ENCODE measurements at regions not wholly inside any gene's neighbourhood (a gene's known extent, or its start where the extent isn't known, plus 50 kb on each side); places are given as distances from the start of the nearest gene placed in this dataset.

DNA sequence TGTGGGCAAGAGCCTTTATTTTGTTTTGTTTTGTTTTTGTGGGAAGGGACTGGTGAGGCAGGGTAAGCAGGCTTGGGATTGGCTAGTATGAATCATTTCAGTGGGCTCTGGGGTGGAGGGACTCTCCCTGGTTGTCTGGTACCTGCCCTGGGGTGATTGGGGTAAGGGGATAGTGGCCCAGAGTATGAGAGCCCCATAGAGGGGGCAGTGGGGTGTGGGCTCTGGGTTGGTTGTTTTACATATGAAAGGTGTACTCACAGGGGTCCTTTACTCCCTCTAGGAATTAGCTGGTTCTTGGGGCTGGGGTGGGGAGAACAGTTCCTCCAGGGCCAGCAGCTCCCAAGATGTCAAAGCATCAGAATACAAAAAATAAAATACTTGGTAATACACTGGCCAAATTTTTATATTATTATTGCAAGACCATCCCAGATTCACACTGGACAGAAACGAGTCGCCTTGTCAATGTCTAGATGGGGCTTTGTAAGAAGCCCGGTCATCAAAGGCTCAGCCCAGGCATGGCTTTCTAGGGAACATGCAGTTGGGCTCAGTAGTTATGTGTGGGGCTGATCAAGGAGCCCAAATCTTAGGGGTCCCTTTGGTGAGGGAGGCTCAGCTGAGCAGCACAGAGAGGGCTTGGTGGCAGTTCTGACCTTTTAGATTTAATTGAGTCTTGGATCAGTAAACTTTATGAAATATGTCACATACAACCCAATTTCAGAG lies 190.5 kb downstream of the NXNL2 start:
- H3K4me2 ChIP-seq: no peak overlapping the region
- no peak overlapping the region for H3K9ac ChIP-seq
- TF ChIP-seq, protein P1, sequence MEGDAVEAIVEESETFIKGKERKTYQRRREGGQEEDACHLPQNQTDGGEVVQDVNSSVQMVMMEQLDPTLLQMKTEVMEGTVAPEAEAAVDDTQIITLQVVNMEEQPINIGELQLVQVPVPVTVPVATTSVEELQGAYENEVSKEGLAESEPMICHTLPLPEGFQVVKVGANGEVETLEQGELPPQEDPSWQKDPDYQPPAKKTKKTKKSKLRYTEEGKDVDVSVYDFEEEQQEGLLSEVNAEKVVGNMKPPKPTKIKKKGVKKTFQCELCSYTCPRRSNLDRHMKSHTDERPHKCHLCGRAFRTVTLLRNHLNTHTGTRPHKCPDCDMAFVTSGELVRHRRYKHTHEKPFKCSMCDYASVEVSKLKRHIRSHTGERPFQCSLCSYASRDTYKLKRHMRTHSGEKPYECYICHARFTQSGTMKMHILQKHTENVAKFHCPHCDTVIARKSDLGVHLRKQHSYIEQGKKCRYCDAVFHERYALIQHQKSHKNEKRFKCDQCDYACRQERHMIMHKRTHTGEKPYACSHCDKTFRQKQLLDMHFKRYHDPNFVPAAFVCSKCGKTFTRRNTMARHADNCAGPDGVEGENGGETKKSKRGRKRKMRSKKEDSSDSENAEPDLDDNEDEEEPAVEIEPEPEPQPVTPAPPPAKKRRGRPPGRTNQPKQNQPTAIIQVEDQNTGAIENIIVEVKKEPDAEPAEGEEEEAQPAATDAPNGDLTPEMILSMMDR (conservative IDR thresholded peaks at IDR 0.05; ENCODE audit: low read depth, low read length): no peak
- no peak overlapping the region for H3K4me3 ChIP-seq (IDR thresholded peaks at IDR 0.05; ENCODE audit: insufficient read depth, low read depth, low read length)
- no peaks in the 10 kb centered on the region for H3K79me2 ChIP-seq (ENCODE audit: insufficient read depth, low read depth)
- no peak overlapping the region for H3K27ac ChIP-seq
- H3K4me1 ChIP-seq (ENCODE audit: low read depth, poor library complexity, severe bottlenecking): no peaks in the 10 kb centered on the region
- no peaks in the 10 kb centered on the region for H3K36me3 ChIP-seq (ENCODE audit: insufficient read depth)
- no peaks in the 10 kb centered on the region for H4K20me1 ChIP-seq (ENCODE audit: insufficient read depth)
- no peak overlapping the region for H2AFZ ChIP-seq (ENCODE audit: low read depth)
- H3K27me3 ChIP-seq (ENCODE audit: insufficient read depth, low read depth): no peaks in the 10 kb centered on the region

GRCh38 chr9:88726803-88727202 lies 191.8 kb downstream of the NXNL2 start:
- Histone ChIP-seq H3K79me2 (ENCODE audit: insufficient read depth, low read depth) (no peaks in the 10 kb centered on the region), H3K27me3 (ENCODE audit: insufficient read depth, low read depth) (no peaks in the 10 kb centered on the region), H3K9ac (no peak overlapping the region), H3K4me2 (no peak overlapping the region), H3K27ac (no peak overlapping the region), H3K36me3 (ENCODE audit: insufficient read depth) (no peaks in the 10 kb centered on the region), H2AFZ (ENCODE audit: low read depth) (no peak overlapping the region), H4K20me1 (ENCODE audit: insufficient read depth) (no peaks in the 10 kb centered on the region), H3K4me1 (ENCODE audit: low read depth, poor library complexity, severe bottlenecking) (no peaks in the 10 kb centered on the region), H3K4me3 (IDR thresholded peaks at IDR 0.05; ENCODE audit: insufficient read depth, low read depth, low read length) (no peak overlapping the region)
- TF ChIP-seq, protein P1 (conservative IDR thresholded peaks at IDR 0.05; ENCODE audit: low read depth, low read length): no peak

DNA sequence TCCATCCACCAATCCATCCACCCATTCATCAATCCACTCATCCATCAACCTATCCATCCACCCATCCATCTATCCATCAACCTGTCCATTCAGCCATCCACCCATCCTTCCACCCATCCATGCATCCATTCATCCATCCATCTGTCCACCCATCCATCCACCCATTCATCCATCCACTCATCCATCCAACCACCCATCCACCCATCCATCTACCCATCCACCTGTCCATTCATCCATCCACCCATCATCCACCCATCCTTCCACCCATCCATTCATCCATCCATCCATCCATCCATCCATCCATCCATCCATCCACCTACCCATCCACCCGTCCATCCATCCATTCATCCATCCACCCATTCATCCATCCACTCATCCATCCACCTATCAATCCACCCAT lies 195.8 kb downstream of the NXNL2 start:
- Histone ChIP-seq H3K27me3 (ENCODE audit: insufficient read depth, low read depth) (no peaks in the 10 kb centered on the region), H3K36me3 (ENCODE audit: insufficient read depth) (no peaks in the 10 kb centered on the region), H3K27ac (no peak overlapping the region), H2AFZ (ENCODE audit: low read depth) (no peak overlapping the region), H3K4me2 (no peak overlapping the region), H4K20me1 (ENCODE audit: insufficient read depth) (no peaks in the 10 kb centered on the region), H3K79me2 (ENCODE audit: insufficient read depth, low read depth) (no peaks in the 10 kb centered on the region), H3K4me3 (IDR thresholded peaks at IDR 0.05; ENCODE audit: insufficient read depth, low read depth, low read length) (no peak overlapping the region), H3K9ac (no peak overlapping the region), H3K4me1 (ENCODE audit: low read depth, poor library complexity, severe bottlenecking) (no peaks in the 10 kb centered on the region)
- TF ChIP-seq, protein P1 (conservative IDR thresholded peaks at IDR 0.05; ENCODE audit: low read depth, low read length): no peak

DNA sequence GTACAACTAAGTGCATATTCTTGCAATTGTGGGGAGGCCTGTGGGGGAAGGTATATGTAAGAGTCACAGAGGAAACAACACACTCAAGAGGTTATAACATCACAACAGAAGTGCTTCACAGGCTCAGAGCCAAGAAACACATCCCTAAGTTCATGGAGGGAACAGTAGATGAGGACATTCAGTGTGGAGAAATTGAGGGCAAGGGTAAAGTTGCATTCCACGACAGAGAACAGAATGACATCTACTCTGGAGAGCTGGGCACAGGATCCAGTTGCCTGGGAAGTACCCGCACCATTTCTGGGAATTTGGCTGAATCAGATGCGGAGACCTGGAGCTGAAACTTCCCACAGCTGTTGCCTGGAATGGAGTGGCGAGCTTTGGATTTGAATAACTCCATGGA lies 197.2 kb downstream of the NXNL2 start:
- Histone ChIP-seq H2AFZ (ENCODE audit: low read depth) (no peak overlapping the region), H3K36me3 (ENCODE audit: insufficient read depth) (no peaks in the 10 kb centered on the region), H3K4me3 (IDR thresholded peaks at IDR 0.05; ENCODE audit: insufficient read depth, low read depth, low read length) (no peak overlapping the region), H3K27me3 (ENCODE audit: insufficient read depth, low read depth) (no peaks in the 10 kb centered on the region), H3K4me1 (ENCODE audit: low read depth, poor library complexity, severe bottlenecking) (no peaks in the 10 kb centered on the region), H3K27ac (no peak overlapping the region), H4K20me1 (ENCODE audit: insufficient read depth) (no peaks in the 10 kb centered on the region), H3K4me2 (no peak overlapping the region), H3K9ac (no peak overlapping the region), H3K79me2 (ENCODE audit: insufficient read depth, low read depth) (no peaks in the 10 kb centered on the region)
- TF ChIP-seq, protein P1 (conservative IDR thresholded peaks at IDR 0.05; ENCODE audit: low read depth, low read length): no peak

Data from KMS-11 (cell line).